DND-41 (cell line): ENCODE measurements at regions not wholly inside any gene's neighbourhood (a gene's known extent, or its start where the extent isn't known, plus 50 kb on each side); places are given as distances from the start of the nearest gene placed in this dataset.

Experiments
- ATAC-seq: fragments of 200-7000 bp; cut with Tn5 transposase; 3 replicates; pipeline ENCODE4 v1.9.1; 2021; ENCODE audit warnings: low read depth; ENCODE audit not compliant: insufficient read depth
- DNase-seq: peaks from one replicate; pipeline ENCODE4 v3.0.0-alpha.2; 2020
- H2AFZ ChIP-seq: 2 replicates; pipeline ENCODE4 v1.6.0; 2012; ENCODE audit warnings: low read depth, low read length
- H3K27ac ChIP-seq: 2 replicates; pipeline ENCODE4 v1.5.1; 2012; ENCODE audit warnings: low read length, inconsistent platforms
- H3K27me3 ChIP-seq: fragments of 200-600 bp; sonication (generic); 2 replicates; pipeline ENCODE4 v1.6.0; 2012; ENCODE audit warnings: low read length, mild to moderate bottlenecking, inconsistent platforms; ENCODE audit not compliant: insufficient read depth, poor library complexity
- H3K36me3 ChIP-seq: 2 replicates; pipeline ENCODE4 v1.5.1; 2012; ENCODE audit warnings: low read length, inconsistent platforms; ENCODE audit not compliant: insufficient read depth
- H3K4me1 ChIP-seq: 2 replicates; pipeline ENCODE4 v1.5.1; 2012; ENCODE audit warnings: mild to moderate bottlenecking, low read length; ENCODE audit not compliant: insufficient read depth
- H3K4me2 ChIP-seq: 2 replicates; pipeline ENCODE4 v1.6.0; 2012; ENCODE audit warnings: mild to moderate bottlenecking, moderate library complexity, low read length, inconsistent platforms; ENCODE audit not compliant: insufficient read depth
- H3K4me3 ChIP-seq, 2 experiments: fragments of 200-600 bp in 1 of 2; shearing (Covaris generic) in 1 of 2; 2 replicates each; pipeline ENCODE4 v1.5.1; 2012 to 2016; ENCODE audit warnings: inconsistent platforms in 2 of 2, low read length in 2 of 2, mild to moderate bottlenecking in 2 of 2, low read depth in 1 of 2, moderate library complexity in 1 of 2
- H3K79me2 ChIP-seq: 2 replicates; pipeline ENCODE4 v1.6.0; 2012; ENCODE audit warnings: low read length, inconsistent platforms; ENCODE audit not compliant: insufficient read depth
- H3K9ac ChIP-seq: 2 replicates; pipeline ENCODE4 v1.6.0; 2012; ENCODE audit warnings: low read depth, mild to moderate bottlenecking, inconsistent platforms, low read length, moderate library complexity
- H3K9me3 ChIP-seq: 2 replicates; pipeline ENCODE4 v1.5.1; 2012; ENCODE audit warnings: low read length, moderate library complexity, mild to moderate bottlenecking, inconsistent platforms; ENCODE audit not compliant: insufficient read depth, severe bottlenecking
- H4K20me1 ChIP-seq: 2 replicates; pipeline ENCODE4 v1.6.0; 2012; ENCODE audit warnings: low read length; ENCODE audit not compliant: insufficient read depth
- CTCF ChIP-seq: IDR thresholded peaks from 2 replicates; pipeline ENCODE4 v1.5.1; 2012; ENCODE audit warnings: borderline replicate concordance, low read length, moderate library complexity, mild to moderate bottlenecking; ENCODE audit not compliant: poor library complexity, severe bottlenecking; ENCODE audit errors: extremely low read depth
- EZH2 ChIP-seq: IDR thresholded peaks from 3 replicates; pipeline ENCODE4 v1.6.1; 2012; ENCODE audit warnings: borderline replicate concordance, low read depth, mild to moderate bottlenecking, moderate library complexity, low read length, inconsistent platforms; ENCODE audit not compliant: severe bottlenecking

GRCh38 chr9:17005056-17005823, 129.6 kb upstream of the CNTLN start:
- no peak overlapping the region for H3K4me2 ChIP-seq

GRCh38 chr9:17004500-17004899, 130.3 kb upstream of the CNTLN start:
- Histone ChIP-seq H3K36me3 (no peaks in the 10 kb centered on the region), H3K9ac (no peak overlapping the region), H3K4me3 (no peak overlapping the region), H3K27ac (no peak overlapping the region), H3K79me2 (no peaks in the 10 kb centered on the region), H3K27me3 (no peaks in the 10 kb centered on the region), H3K4me1 (no peaks in the 10 kb centered on the region), H2AFZ (no peak overlapping the region), H3K4me2 (no peak overlapping the region), H4K20me1 (no peaks in the 10 kb centered on the region), H3K9me3 (no peaks in the 10 kb centered on the region)
- DNase-seq = no peak
- TF ChIP-seq CTCF (no peak), EZH2 (no peak)
- no peak for ATAC-seq

More at GRCh38 chr9:17005056-17005823, 129.6 kb upstream of the CNTLN start:
- H3K9ac ChIP-seq = no peak overlapping the region
- no peak overlapping the region for H2AFZ ChIP-seq
- no peaks in the 10 kb centered on the region for H3K27me3 ChIP-seq
- ATAC-seq (no peak), DNase-seq (no peak)
- TF ChIP-seq EZH2 = no peak
- TF ChIP-seq CTCF = no peak
- no peaks in the 10 kb centered on the region for H3K36me3 ChIP-seq
- H3K4me1 ChIP-seq = no peaks in the 10 kb centered on the region
- no peak overlapping the region for H3K27ac ChIP-seq
- no peaks in the 10 kb centered on the region for H3K9me3 ChIP-seq
- H3K79me2 ChIP-seq = no peaks in the 10 kb centered on the region
- no peaks in the 10 kb centered on the region for H4K20me1 ChIP-seq
- H3K4me3 ChIP-seq = no peak overlapping the region

GRCh38 chr9:17003576-17004240, 131.1 kb upstream of the CNTLN start:
- Histone ChIP-seq H3K4me1 (no peaks in the 10 kb centered on the region), H3K9ac (no peak overlapping the region), H4K20me1 (no peaks in the 10 kb centered on the region), H3K27me3 (no peaks in the 10 kb centered on the region), H3K9me3 (no peaks in the 10 kb centered on the region), H3K79me2 (no peaks in the 10 kb centered on the region), H2AFZ (no peak overlapping the region), H3K4me3 (no peak overlapping the region), H3K27ac (no peak overlapping the region), H3K36me3 (no peaks in the 10 kb centered on the region), H3K4me2 (no peak overlapping the region)
- DNase-seq (no peak), ATAC-seq (no peak)
- TF ChIP-seq CTCF (no peak), EZH2 (no peak)
